Activated CD4-positive, alpha-beta T cell treated with anti-CD3 and anti-CD28 coated beads, Interleukin-2, amount 50 U/mL, for 1 hour (primary cell): ENCODE measurements at regions not wholly inside any gene's neighbourhood (a gene's known extent, or its start where the extent isn't known, plus 50 kb on each side); places are given as distances from the start of the nearest gene placed in this dataset.

Experiments used
- DNase-seq: peaks from one replicate; pipeline ENCODE4 v3.0.0-alpha.2; 2020

- no peak for DNase-seq
Observed at GRCh38 chrX:124860736-124861135, 458.9 kb upstream of the TEX13C start.

GRCh38 chrX:124862301-124862700, 457.4 kb upstream of the TEX13C start:
- DNase-seq, result no peak

- DNase-seq, result no peak
Observed at GRCh38 chrX:124863303-124863702, 456.4 kb upstream of the TEX13C start.

GRCh38 chrX:124887572-124887971, 432.1 kb upstream of the TEX13C start:
- DNase-seq, result no peak

- DNase-seq, result no peak
Observed at GRCh38 chrX:124895947-124896346, 423.7 kb upstream of the TEX13C start.

GRCh38 chrX:124902953-124903352, 416.7 kb upstream of the TEX13C start:
- DNase-seq, result no peak

- DNase-seq, result no peak
Observed at GRCh38 chrX:124910611-124911010, 409.1 kb upstream of the TEX13C start.

GRCh38 chrX:124917011-124917410, 402.7 kb upstream of the TEX13C start:
- DNase-seq, result no peak

- no peak for DNase-seq
Observed at GRCh38 chrX:124925681-124926080, 394.0 kb upstream of the TEX13C start.

- no peak for DNase-seq
Observed at GRCh38 chrX:124931241-124931640, 388.4 kb upstream of the TEX13C start.

GRCh38 chrX:124931958-124932357, 387.7 kb upstream of the TEX13C start:
- no peak for DNase-seq

GRCh38 chrX:124938715-124939114, 381.0 kb upstream of the TEX13C start:
- no peak for DNase-seq

GRCh38 chrX:124940531-124940930, 379.1 kb upstream of the TEX13C start:
- DNase-seq, result no peak

- no peak for DNase-seq
Observed at GRCh38 chrX:124954402-124954801, 365.3 kb upstream of the TEX13C start.

GRCh38 chrX:124960454-124960853, 359.2 kb upstream of the TEX13C start:
- DNase-seq, result no peak

- no peak for DNase-seq
Observed at GRCh38 chrX:124963717-124964116, 356.0 kb upstream of the TEX13C start, which contains the start of gene TENM1. TENM1 (minus strand) TSS chrX:124963817.

- DNase-seq, result no peak
Observed at GRCh38 chrX:124975456-124975855, 344.2 kb upstream of the TEX13C start.

- no peak for DNase-seq
Observed at GRCh38 chrX:124981420-124981819, 338.3 kb upstream of the TEX13C start.

GRCh38 chrX:124984140-124984813, 335.4 kb upstream of the TEX13C start:
- DNase-seq, result no peak

GRCh38 chrX:124986284-124986683, 333.4 kb upstream of the TEX13C start:
- DNase-seq, result no peak

GRCh38 chrX:124993735-124994134, 325.9 kb upstream of the TEX13C start:
- DNase-seq, result no peak

- DNase-seq, result no peak
Observed at GRCh38 chrX:124994404-124994803, 325.3 kb upstream of the TEX13C start.

- no peak for DNase-seq
Observed at GRCh38 chrX:125003746-125004446, 315.8 kb upstream of the TEX13C start.

GRCh38 chrX:125004799-125005198, 314.9 kb upstream of the TEX13C start:
- DNase-seq, result no peak

GRCh38 chrX:125005863-125006262, 313.8 kb upstream of the TEX13C start:
- DNase-seq, result no peak
